Muscle of leg (tissue), 3 donors: ENCODE measurements at regions not wholly inside any gene's neighbourhood (a gene's known extent, or its start where the extent isn't known, plus 50 kb on each side); places are given as distances from the start of the nearest gene placed in this dataset.

Experiments
- DNase-seq: peaks from one replicate; pipeline ENCODE4 v3.0.0; 2013
- H3K27ac ChIP-seq: one replicate; pipeline ENCODE4 v1.5.1; 2013; ENCODE audit warnings: mild to moderate bottlenecking, low read length, control low read depth
- H3K27me3 ChIP-seq: one replicate; pipeline ENCODE4 v1.6.1; 2013; ENCODE audit warnings: low read length; ENCODE audit not compliant: control insufficient read depth, insufficient read depth
- H3K36me3 ChIP-seq: one replicate; pipeline ENCODE4 v1.6.1; 2013; ENCODE audit warnings: low read length; ENCODE audit not compliant: control insufficient read depth, insufficient read depth
- H3K4me1 ChIP-seq: one replicate; pipeline ENCODE4 v1.6.1; 2013; ENCODE audit warnings: low read length; ENCODE audit not compliant: control insufficient read depth, insufficient read depth
- H3K4me3 ChIP-seq: one replicate; pipeline ENCODE4 v1.5.1; 2013; ENCODE audit warnings: low read length, control low read depth
- H3K9me3 ChIP-seq: replicated peaks from 2 replicates; pipeline ENCODE4 v1.6.1; 2013; ENCODE audit warnings: low read depth, low read length; ENCODE audit not compliant: control insufficient read depth
- WGBS: methylation state at CpG from one replicate; pipeline ENCODE4 v1.1.5; 2013; ENCODE audit warnings: missing lambda C conversion rate; ENCODE audit not compliant: insufficient coverage; 5-methylcytosine and 5-hydroxymethylcytosine counted together

GRCh38 chr3:106035619-106036018, 166.8 kb upstream of the CBLB start:
- Histone ChIP-seq H3K4me3 (no peak overlapping the region), H3K27ac (no peak overlapping the region), H3K4me1 (no peaks in the 10 kb centered on the region), H3K36me3 (no peaks in the 10 kb centered on the region), H3K27me3 (no peaks in the 10 kb centered on the region), H3K9me3 (peaks cover 3% of the 10 kb centered on the region)
- no CpG with 5 or more reads among the region's 4 CpGs for WGBS
- no peak for DNase-seq

- H3K4me3 ChIP-seq, result no peak overlapping the region
- H3K9me3 ChIP-seq, result peaks cover 3% of the 10 kb centered on the region
- H3K27me3 ChIP-seq, result no peaks in the 10 kb centered on the region
- no peak overlapping the region for H3K27ac ChIP-seq
- no CpG with 5 or more reads among the region's 1 CpG for WGBS
- no peaks in the 10 kb centered on the region for H3K36me3 ChIP-seq
- peak; percentile 47 for DNase-seq
- no peaks in the 10 kb centered on the region for H3K4me1 ChIP-seq
Measured at GRCh38 chr3:106036696-106037095, 167.9 kb upstream of the CBLB start.

GRCh38 chr3:106047221-106047620, 178.4 kb upstream of the CBLB start:
- Histone ChIP-seq H3K27me3 (no peaks in the 10 kb centered on the region), H3K36me3 (no peaks in the 10 kb centered on the region), H3K4me3 (no peak overlapping the region), H3K9me3 (no peaks in the 10 kb centered on the region), H3K27ac (no peak overlapping the region), H3K4me1 (no peaks in the 10 kb centered on the region)
- DNase-seq, result no peak
- 64% methylated on average over 1 of the region's 2 CpGs for WGBS

- Histone ChIP-seq H3K4me3 (no peak overlapping the region), H3K36me3 (no peaks in the 10 kb centered on the region), H3K27ac (no peak overlapping the region), H3K9me3 (no peaks in the 10 kb centered on the region), H3K4me1 (no peaks in the 10 kb centered on the region), H3K27me3 (no peaks in the 10 kb centered on the region)
- no CpG with 5 or more reads among the region's 2 CpGs for WGBS
- no peak for DNase-seq
Measured at GRCh38 chr3:106048946-106049481, 180.2 kb upstream of the CBLB start.

GRCh38 chr3:106049821-106050220, 181.0 kb upstream of the CBLB start:
- H3K27me3 ChIP-seq, result no peaks in the 10 kb centered on the region
- DNase-seq, result no peak
- H3K27ac ChIP-seq, result no peak overlapping the region
- H3K9me3 ChIP-seq, result no peaks in the 10 kb centered on the region
- H3K4me1 ChIP-seq, result no peaks in the 10 kb centered on the region
- H3K4me3 ChIP-seq, result no peak overlapping the region
- no peaks in the 10 kb centered on the region for H3K36me3 ChIP-seq

- Histone ChIP-seq H3K27me3 (no peaks in the 10 kb centered on the region), H3K36me3 (no peaks in the 10 kb centered on the region), H3K27ac (no peak overlapping the region), H3K9me3 (no peaks in the 10 kb centered on the region), H3K4me3 (no peak overlapping the region), H3K4me1 (no peaks in the 10 kb centered on the region)
- WGBS, result 55% methylated on average over 1 of the region's 3 CpGs
- no peak for DNase-seq
Measured at GRCh38 chr3:106056931-106057330, 188.1 kb upstream of the CBLB start.

- no CpG with 5 or more reads among the region's 2 CpGs for WGBS
- peak; percentile 46 for DNase-seq
Measured at GRCh38 chr3:106058475-106058874, 189.7 kb upstream of the CBLB start.

GRCh38 chr3:106059953-106060517, 191.2 kb upstream of the CBLB start:
- H3K27me3 ChIP-seq, result no peaks in the 10 kb centered on the region
- H3K4me1 ChIP-seq, result no peaks in the 10 kb centered on the region
- H3K4me3 ChIP-seq, result no peak overlapping the region
- no peaks in the 10 kb centered on the region for H3K36me3 ChIP-seq
- no peak overlapping the region for H3K27ac ChIP-seq
- no peak for DNase-seq
- H3K9me3 ChIP-seq, result no peaks in the 10 kb centered on the region
- WGBS, result no CpG with 5 or more reads among the region's 2 CpGs

More at GRCh38 chr3:106058475-106058874, 189.7 kb upstream of the CBLB start:
- no peaks in the 10 kb centered on the region for H3K4me1 ChIP-seq
- H3K27me3 ChIP-seq, result no peaks in the 10 kb centered on the region
- H3K4me3 ChIP-seq, result no peak overlapping the region
- H3K9me3 ChIP-seq, result no peaks in the 10 kb centered on the region
- H3K27ac ChIP-seq, result no peak overlapping the region
- no peaks in the 10 kb centered on the region for H3K36me3 ChIP-seq

GRCh38 chr3:106063909-106064308, 195.1 kb upstream of the CBLB start:
- H3K9me3 ChIP-seq, result no peaks in the 10 kb centered on the region
- H3K36me3 ChIP-seq, result no peaks in the 10 kb centered on the region
- H3K4me1 ChIP-seq, result no peaks in the 10 kb centered on the region
- WGBS, result no CpG with 5 or more reads among the region's 3 CpGs
- no peak overlapping the region for H3K27ac ChIP-seq
- H3K4me3 ChIP-seq, result no peak overlapping the region
- no peak for DNase-seq
- no peaks in the 10 kb centered on the region for H3K27me3 ChIP-seq

GRCh38 chr3:106065831-106066230, 197.0 kb upstream of the CBLB start:
- H3K9me3 ChIP-seq, result no peaks in the 10 kb centered on the region
- H3K36me3 ChIP-seq, result no peaks in the 10 kb centered on the region
- H3K27me3 ChIP-seq, result no peaks in the 10 kb centered on the region
- DNase-seq, result no peak
- no peak overlapping the region for H3K27ac ChIP-seq
- H3K4me1 ChIP-seq, result no peaks in the 10 kb centered on the region
- H3K4me3 ChIP-seq, result no peak overlapping the region

GRCh38 chr3:106067711-106068110, 198.9 kb upstream of the CBLB start:
- Histone ChIP-seq H3K27ac (no peak overlapping the region), H3K4me3 (no peak overlapping the region), H3K27me3 (no peaks in the 10 kb centered on the region), H3K4me1 (no peaks in the 10 kb centered on the region), H3K36me3 (no peaks in the 10 kb centered on the region), H3K9me3 (no peaks in the 10 kb centered on the region)
- no CpG with 5 or more reads among the region's 3 CpGs for WGBS
- no peak for DNase-seq
